GOT3 (cell line): ENCODE measurements at regions not wholly inside any gene's neighbourhood (a gene's known extent, or its start where the extent isn't known, plus 50 kb on each side); places are given as distances from the start of the nearest gene placed in this dataset.

Experiments
- DNase-seq: peaks from one replicate; lab custom pipeline; 2025; ENCODE audit warnings: mixed read lengths; lab: John Stamatoyannopoulos, UW

DNA sequence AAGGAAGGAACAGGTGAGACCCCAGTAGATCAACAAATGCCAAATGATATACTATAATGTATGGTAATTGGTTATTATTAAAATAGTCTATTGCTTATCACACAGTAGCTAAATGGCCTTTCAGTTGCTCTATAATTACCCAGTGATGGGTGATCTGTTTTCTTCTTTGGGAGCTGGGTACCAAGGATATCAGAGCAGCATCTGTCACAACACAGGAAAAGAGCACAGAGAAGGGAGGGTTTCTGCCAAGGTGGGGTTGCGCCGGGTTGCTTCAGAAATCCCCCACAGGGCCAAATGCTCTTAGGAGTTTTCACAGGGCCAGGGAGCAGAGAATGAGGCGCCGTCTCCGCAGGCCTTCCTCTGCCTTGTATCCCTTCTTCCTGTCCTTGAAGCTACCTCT, 469.4 kb downstream of the INSC start:
- no peak for DNase-seq

DNA sequence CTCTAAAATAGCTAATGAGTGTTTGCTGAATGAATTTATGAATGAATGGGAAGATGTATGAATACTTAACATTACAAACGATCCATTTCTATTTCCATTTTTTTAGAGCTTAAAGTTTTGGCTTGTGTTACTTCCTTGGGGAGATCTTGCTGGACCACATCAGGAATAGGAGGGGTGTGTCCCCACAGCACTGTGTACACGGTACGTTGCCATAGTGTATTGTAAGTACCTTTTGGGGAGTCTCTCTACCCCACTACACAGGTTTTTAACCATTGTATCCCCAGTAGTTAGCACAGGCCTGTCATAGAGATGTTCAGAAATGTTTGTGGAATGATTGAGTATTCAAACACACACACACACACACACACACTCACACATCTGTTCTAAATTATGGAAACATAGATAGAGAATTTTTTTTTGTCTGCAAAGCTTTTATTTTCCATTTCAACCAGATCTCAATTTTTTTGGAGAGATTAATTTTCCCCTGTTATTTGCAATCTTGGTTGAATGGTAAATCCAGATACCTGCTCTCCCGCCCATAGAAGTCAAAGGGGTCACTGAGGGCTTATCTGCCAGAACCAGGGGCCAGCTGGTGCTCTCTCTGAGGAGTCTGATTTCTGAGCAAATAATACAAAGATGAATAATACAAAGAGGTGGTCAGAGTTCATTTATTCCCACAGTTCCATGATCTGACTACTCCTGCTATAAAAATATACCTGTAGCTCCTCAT, 471.0 kb downstream of the INSC start:
- DNase-seq: no peak

DNA sequence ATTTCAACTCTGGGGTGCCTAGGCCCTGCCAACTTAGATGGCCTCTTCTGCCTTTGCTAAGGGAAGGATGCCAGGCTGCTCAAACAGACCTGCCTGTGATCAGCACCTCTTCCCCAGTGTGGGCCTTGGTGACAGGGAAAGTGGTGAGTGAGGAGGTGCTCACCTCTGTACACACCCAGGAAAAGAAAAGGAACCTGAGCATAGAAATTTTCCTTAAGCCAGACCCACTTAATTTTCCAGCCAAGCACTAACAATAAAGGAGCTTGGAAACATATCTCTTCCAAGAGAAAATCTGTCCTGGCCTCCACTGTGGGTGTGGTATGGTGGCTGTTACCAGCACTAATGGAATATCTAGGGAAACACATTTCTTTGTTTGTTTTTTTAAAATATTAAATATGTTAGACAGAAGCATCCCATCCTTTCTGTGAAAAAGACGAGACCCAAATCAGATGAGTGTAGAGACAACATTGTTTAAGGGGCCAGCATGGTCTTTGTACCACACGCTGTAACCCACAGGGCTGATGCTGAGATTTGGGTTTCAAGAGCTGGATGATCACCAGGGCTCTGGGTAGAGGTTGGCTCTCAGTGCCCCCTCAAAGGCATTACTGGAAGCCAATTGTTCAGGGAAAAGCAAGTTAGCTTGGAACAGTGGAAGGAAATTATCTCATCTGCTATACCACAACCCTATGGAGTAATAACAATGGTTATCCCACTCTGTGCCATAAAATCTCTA, 472.2 kb downstream of the INSC start:
- DNase-seq: no peak

DNA sequence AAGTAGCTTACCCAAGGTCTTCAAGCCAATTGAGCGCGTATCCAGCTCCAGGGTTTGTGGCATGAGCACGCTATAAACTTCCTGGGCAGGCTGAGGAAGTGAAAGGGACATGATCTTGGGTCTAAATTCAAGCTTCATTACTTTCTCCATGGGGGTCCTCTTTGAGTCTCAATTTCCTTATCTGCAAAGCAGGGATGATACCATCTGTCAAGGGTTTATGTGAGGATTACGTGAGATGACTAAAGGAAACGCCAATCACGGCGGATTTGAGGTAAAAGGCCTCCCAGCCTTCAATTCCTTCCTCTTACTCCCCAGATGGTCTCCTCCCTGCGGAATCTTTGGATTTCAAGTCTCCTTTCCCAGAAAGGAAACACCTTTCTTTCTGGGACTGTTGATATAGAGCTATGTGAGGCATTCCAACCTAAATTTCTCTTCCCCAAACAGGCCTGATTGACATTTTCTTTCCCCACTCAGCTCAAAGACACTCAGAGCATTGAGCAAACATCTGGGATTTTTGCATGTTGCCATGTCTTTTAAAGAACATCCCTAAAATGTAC, 474.4 kb downstream of the INSC start:
- DNase-seq: no peak

DNA sequence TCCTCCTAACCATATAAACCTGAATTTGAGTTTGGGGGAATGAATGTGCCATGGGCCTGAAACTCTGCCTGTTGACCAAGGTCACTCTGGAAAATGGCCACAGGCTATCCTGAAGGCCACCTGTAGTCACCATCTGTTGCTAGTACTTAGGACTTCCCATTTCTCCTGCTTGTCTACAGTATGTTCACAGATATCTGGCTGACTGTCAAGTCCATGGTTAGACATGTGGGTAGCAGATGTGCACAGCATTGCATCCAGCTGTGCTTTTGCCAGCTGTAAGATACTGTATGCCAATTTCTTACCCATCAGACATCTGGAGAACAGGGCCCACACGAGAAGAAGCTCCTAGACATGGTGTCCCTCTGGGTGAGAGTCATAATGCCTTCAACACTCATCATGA, 475.4 kb downstream of the INSC start:
- DNase-seq: no peak

DNA sequence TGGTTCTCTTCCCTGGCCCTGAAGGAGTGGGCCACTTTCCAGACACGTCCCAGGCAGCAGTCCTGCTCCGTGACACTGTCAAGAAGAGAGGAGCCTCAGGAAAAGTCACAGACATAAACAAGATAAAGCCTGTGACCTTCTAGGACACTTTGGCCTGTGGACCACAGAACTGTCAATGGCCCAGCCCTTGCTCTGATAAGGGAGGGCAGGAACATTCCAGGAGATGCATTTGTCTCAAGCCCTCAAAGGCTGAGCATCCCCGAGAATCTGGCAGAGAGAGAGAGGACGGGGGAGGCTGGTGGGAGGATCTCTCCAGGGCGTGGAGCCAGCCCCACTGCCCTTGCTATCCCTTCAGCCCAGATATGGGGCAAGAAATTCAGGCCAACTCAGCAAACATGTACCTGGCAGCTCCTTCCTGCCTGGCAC, 476.4 kb downstream of the INSC start:
- DNase-seq: no peak

DNA sequence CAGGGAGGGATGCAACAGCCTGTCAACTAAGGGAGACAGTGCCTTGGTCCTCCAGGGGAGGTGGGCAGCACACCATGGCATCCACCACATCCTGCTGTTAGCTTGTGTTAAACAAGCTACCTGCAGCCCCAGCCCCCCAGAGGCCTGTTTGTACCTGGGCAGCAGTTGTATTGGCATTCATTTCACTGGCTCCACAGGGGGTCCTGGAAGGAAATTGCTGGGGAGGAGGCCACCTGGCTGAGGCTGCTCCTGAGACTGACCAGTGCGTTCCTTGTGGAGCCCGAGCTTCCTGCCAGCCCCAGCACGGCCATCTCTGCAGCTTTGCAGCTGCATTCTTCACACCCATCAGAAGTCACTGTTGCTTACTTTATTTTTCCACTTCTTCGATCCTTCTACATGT, 479.9 kb downstream of the INSC start:
- no peak for DNase-seq

DNA sequence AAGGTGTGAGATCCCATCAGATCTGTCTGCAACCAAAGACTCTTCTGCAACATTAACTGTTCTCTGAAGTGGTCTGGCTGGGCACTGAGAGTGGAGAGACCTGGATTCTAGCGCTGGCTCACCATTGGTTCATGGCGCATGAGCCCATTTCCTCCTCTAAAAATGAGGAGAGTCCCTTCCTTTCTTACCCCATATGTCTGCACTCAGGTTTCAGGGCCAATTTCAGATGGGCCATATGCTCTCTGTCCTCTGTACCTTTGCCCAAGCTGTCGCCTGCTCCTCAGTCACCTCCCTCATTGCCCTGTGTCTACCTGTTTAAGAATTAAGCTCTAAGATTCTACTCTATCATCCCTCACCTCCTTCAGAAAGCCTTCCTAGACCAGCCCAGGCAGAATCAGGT, 484.7 kb downstream of the INSC start:
- DNase-seq: no peak

DNA sequence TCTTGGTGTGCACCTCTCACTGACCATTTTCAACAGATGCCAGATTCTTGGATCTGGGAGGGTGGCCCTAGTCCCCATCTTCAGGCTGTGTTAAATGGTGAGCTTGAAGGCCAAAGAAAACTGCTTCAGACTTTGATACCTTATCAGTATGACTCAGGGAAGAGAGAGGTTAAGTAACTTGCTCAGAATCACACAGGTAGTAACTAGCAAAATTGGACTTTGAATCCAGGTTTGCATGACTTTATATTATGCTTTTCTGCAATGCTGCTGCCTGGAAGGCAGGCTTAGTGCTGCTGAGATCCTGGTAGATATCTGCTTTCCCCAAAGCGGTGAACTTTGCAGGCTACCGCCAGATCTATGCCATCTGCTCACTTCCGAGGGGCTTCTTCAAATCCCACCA, 487.3 kb downstream of the INSC start:
- DNase-seq: no peak

DNA sequence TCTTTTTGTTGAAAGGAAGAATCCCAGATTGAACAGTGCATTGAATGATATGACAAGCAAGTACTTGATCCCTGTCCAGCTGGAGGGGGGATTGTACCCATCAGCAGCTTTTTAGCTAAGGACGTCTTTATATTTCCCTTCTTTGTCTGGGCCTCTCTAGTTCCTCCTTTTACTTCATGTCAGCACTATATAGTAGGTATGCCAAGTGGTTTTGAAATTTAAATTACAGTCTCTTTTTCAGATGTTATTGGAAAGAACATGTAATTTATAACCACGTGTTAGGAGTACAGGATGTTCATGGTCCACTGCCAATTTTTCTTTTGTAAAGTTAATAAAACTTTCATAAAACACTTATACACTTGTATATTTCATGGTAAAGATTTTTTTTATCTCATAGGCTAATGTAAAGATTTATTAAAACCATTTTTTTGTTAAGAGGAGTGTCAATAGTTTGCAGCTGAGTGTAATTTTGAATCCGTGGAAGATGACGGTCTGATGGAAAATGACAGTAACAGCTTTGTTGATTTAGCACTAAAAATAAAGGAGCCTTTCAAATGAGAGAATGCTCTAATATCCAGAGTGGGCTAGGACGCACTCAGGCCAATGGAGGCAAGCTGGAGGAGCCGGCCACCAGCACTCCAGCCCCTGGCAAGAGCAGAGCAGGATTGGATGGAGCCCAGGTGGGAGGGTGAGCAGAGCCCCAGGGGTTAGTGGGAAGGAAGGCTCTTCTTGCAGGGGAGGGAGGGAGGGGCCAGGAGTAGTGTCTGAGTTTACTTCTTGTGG, 488.3 kb downstream of the INSC start:
- DNase-seq: no peak

DNA sequence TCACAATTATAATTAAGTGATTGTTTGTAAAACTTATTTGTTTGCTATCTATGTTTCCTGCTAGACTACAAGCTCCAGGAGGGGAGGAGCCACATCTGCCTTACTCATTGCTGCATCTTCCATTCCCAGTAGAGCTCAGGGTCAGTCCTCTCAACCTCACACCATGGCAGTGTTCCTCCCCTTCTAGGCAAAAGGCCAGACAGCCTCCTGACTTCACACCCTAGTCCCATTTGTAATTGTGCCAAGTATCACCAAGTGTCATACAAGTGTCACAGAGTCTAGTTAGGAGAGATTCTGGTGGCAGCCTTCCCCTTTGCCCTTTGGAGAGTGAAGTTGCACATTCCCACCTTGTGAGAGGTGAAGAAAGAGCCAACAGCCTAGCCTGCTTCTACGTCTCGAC, 490.4 kb downstream of the INSC start:
- no peak for DNase-seq

DNA sequence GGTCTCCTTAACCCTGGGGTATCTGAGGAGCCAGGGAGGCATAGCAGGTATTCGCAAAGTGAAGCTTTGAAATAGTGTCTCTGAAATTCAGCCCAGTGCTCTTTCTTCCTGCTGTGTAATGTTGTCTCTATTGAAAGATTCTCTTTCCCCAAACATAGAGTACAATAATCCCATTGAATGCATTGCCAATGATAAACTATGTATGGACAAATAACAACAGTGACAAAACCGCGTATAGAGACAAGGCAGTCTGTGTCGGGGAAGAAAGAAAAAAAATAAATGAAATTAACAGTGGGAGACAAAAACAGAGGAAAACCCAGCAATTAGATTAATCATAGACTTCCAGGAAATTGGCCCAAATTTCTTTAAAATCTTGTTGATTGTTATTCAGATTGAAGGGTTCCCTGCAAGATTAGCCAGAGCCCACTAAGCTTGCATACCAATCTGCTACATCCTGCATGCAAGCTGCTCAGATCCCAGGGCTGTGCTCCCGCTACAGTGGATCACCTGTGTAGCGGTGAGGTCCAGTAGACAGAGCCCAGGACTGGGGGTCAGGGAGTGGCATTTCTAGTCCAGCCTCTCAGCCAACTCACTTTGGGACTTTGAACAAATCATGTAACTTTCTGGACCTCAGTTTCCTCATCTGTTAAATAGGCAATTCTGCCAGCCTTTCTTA, 492.8 kb downstream of the INSC start:
- no peak for DNase-seq

DNA sequence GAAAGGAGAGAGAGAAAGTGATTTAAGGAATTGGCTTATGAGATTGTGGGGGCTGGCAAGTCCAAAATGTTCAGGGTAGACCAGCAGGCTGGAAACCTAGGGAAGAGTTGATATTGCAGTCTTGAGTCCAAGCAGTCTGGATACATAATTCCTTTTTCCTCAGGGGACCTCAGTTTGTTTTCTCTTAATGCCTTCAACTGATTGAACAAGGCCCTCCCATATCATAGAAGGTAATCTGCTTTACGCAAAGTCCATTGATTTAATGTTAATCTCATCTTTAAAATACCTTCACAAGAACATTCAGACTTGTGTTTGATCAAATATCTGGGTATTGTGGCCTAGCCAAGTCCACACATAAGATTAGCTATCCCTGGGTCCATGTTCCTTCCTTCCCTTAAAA, 494.7 kb downstream of the INSC start:
- no peak for DNase-seq

DNA sequence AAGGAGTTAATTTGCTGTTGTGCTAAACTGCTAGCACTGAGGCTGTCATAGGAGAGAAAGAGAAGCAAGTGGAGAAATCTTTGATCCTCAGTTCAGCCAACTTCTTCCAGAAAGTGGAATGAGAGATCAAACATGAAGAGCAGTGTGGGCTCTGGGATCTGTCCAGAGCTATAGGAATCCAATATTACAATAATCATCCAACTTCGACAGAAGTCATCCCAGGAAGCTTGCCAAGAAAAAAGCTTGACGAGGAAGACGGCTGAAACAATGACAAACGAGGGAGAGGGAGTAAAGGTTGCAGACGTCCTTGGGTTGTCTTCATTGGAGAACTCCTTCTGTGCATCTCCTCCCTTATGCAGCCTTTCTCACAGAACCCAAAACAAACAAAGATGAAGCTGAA, 496.2 kb downstream of the INSC start:
- DNase-seq: no peak

DNA sequence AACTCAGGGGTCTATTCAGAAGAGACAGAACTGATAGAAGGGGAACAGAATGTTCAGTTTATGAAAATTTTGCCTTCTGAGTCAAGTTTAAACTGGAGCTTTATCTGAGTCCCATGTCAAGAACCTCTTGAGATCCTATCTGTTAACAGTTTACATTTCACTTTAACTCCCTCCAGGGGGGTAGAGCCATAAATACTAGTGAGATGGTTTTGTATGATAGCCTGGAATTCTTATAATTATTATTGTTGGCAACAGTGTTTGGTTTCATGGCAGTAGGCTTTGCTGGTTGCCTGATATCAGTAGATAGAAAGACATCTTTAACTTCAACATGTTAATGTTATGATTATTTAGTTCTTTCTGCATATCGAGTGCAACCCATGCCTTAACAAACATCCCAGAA, 498.5 kb downstream of the INSC start:
- no peak for DNase-seq

DNA sequence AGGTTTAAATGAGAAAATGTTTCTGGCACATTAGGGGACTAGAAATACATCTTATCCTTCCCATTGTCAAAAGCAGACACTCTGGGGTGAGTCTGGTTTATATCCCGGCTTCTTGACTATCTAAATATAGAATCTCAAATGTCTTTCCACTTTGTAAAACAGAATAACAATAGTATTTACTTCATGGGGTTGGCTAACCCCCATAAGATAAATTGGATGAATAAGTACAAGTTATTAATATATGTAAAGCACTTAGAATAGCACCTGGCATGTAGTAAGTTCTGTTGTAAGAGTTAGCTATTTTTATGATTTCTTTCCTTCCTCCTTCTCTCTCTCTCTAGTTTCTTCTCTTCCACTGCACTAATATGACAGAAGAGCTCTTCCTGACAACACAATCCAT, 499.1 kb downstream of the INSC start:
- DNase-seq: no peak

DNA sequence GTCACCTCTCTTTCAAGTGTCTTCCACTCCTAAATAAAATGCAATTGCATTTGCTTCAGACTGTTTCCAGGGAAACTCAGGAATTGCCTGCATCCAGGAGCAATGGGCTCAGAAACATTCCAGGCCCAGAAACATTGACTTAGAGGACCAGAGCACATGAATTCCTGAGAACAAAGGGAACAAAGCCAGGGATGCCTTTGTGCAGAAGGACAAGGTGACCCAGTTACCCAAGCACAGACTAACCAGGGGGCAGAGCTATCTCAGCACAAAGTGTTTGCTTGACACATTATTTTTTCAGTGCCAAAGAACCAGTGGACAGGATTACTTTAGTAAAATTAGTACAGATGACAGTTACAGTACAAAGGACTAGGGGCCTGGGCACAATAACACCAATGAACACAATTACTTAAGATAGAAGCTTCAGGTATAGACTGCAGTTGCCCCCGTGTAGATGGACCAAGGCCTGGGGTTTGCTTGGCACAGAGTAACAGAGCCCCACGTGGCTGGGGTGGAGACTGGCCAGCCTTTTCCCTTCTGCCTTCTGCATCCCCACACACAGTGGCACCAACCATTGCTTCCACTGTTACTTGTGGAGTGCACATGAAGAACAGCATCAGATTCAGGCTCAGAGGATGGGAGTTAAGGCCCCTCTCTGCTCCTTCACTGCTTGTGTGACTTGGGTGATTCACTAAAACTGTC, 500.8 kb downstream of the INSC start:
- no peak for DNase-seq

DNA sequence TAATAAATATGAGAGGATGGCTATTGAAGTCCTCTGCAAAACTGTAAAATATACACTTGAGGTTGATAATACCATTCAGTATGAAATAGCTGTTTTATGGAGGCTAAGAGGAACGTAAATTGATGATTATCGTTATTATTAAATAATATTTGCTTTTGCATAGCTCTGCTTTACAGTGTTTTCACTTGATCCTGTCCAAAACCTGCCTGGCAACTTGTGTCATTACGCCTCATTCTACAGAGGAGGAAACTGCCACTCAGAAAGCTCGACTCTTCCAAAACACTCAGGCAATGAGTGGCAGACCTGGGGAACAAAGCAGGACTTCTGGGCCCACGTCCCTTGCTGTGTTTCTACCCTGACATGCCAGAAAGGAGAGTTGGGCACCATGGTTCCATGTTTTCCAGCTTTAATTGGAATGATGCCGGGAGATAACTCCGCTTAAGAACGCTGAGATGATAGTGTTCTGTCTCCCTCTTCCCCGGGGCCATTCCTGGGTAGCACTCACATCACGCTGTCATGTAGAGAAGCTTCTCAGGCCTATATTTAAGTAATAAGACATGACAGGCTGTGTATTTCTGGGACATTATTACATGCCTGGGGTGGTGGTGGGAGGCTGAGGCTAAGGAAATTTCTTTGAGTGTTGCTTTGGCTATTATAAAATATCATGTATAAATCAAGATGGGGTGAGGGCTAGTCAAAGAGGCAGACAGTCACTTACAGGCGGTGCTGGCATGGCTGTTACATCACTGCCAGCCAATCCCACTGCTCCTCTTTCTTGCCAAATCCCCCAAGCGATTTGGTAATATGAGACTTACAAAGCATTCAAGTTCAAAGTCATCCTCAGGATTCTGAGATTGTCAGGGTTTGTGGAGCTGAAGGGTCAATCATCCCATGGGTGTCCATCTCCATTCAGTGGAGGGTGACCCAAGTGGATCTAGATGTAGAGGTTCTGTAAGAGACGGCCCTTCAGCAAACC, 501.7 kb downstream of the INSC start:
- DNase-seq: no peak

DNA sequence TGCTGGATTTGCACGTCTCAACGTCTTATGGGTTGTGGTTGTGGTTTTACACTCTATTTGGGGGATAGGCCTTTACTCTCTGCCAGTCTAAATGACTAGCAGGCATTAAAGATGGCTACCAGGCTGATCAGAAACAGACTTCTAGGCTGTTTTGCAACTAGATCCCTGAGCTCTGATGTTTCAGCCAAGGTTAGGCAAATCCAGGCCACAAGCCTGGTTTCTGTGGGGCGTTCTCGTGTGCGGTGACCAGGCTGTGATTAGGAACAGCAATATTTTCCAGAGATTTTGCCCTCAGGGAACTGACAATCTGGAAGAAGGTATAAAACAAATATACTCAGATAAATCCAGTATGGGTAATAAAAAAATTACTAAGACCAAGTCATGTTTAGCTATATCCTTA, 502.4 kb downstream of the INSC start:
- no peak for DNase-seq

DNA sequence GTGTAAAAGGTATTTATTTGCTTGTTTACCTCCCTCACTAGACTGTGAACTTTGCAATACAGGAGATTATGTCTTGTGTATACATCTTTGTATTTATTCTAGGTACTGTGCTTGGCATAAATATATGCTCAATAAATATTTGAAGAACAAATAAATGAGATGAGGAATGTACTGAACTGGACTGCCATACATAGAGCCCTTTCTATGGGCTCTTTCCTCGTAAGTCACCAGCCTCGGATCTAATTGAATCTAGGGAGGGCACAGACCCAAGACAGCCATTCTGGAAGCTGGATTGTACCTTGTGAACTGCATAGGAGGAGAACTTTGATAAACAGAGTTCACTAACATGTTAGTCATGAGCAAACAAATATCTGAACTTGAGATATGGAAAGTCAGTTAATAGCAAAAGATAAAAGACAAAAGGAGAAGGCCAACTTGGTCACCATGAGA, 503.9 kb downstream of the INSC start:
- DNase-seq: no peak
